H9 (cell line): ENCODE measurements at regions not wholly inside any gene's neighbourhood (a gene's known extent, or its start where the extent isn't known, plus 50 kb on each side); places are given as distances from the start of the nearest gene placed in this dataset.

Experiments
- DNase-seq: peaks from one replicate; pipeline ENCODE4 v3.0.0-alpha.2; 2017
- H2AFZ ChIP-seq: one replicate; pipeline ENCODE4 v1.6.1; 2013; ENCODE audit warnings: mild to moderate bottlenecking, low read length, control low read depth, moderate library complexity
- H2AK5ac ChIP-seq: 2 replicates; pipeline ENCODE4 v1.6.1; 2013; ENCODE audit warnings: low read length, control low read depth, mixed read lengths; ENCODE audit not compliant: insufficient read length
- H2BK120ac ChIP-seq: one replicate; pipeline ENCODE4 v1.6.1; 2013; ENCODE audit warnings: low read depth, mild to moderate bottlenecking, low read length, control low read depth, inconsistent platforms; ENCODE audit not compliant: poor library complexity, severe bottlenecking
- H2BK12ac ChIP-seq: 2 replicates; pipeline ENCODE4 v1.6.1; 2013; ENCODE audit warnings: low read length, control low read depth, mixed read lengths, low read depth; ENCODE audit not compliant: insufficient read length
- H2BK15ac ChIP-seq: 2 replicates; pipeline ENCODE4 v1.6.1; 2013; ENCODE audit warnings: low read depth, low read length, control low read depth
- H2BK20ac ChIP-seq: one replicate; pipeline ENCODE4 v1.6.1; 2013; ENCODE audit warnings: low read depth, mild to moderate bottlenecking, low read length, control low read depth, inconsistent platforms; ENCODE audit not compliant: poor library complexity, severe bottlenecking
- H2BK5ac ChIP-seq: 2 replicates; pipeline ENCODE4 v1.6.1; 2013; ENCODE audit warnings: low read length, control low read depth, mixed read lengths; ENCODE audit not compliant: insufficient read length
- H3K14ac ChIP-seq: 2 replicates; pipeline ENCODE4 v1.6.1; 2013; ENCODE audit warnings: low read length, control low read depth; ENCODE audit not compliant: insufficient read depth
- H3K18ac ChIP-seq: 2 replicates; pipeline ENCODE4 v1.6.1; 2013; ENCODE audit warnings: low read depth, mild to moderate bottlenecking, mixed read lengths, low read length, control low read depth; ENCODE audit not compliant: insufficient read length
- H3K23ac ChIP-seq: 2 replicates; pipeline ENCODE4 v1.6.1; 2013; ENCODE audit warnings: low read length, control low read depth, mixed read lengths, low read depth; ENCODE audit not compliant: insufficient read length
- H3K23me2 ChIP-seq: 2 replicates; pipeline ENCODE4 v1.6.1; 2013; ENCODE audit warnings: low read depth, mild to moderate bottlenecking, mixed read lengths, low read length, control low read depth; ENCODE audit not compliant: insufficient read length, poor library complexity, severe bottlenecking
- H3K27ac ChIP-seq: 2 replicates; pipeline ENCODE4 v1.5.1; 2013; ENCODE audit warnings: low read length, control low read depth, mixed read lengths, low read depth; ENCODE audit not compliant: insufficient read length
- H3K27me3 ChIP-seq: 2 replicates; pipeline ENCODE4 v1.6.1; 2013; ENCODE audit warnings: low read length, control low read depth, inconsistent platforms; ENCODE audit not compliant: insufficient read depth
- H3K4ac ChIP-seq: 2 replicates; pipeline ENCODE4 v1.6.1; 2013; ENCODE audit warnings: low read depth, mild to moderate bottlenecking, control low read depth, inconsistent platforms, low read length, moderate library complexity
- H3K4me1 ChIP-seq: 2 replicates; pipeline ENCODE4 v1.6.1; 2013; ENCODE audit warnings: low read length, control low read depth, inconsistent platforms; ENCODE audit not compliant: insufficient read depth
- H3K4me2 ChIP-seq: 2 replicates; pipeline ENCODE4 v1.6.1; 2013; ENCODE audit warnings: low read length, control low read depth, mixed read lengths; ENCODE audit not compliant: insufficient read length, insufficient read depth
- H3K56ac ChIP-seq: 2 replicates; pipeline ENCODE4 v1.6.1; 2013; ENCODE audit warnings: low read depth, mild to moderate bottlenecking, mixed read lengths, low read length, control low read depth; ENCODE audit not compliant: insufficient read length
- H3K79me1 ChIP-seq: 2 replicates; pipeline ENCODE4 v1.6.1; 2013; ENCODE audit warnings: low read depth, mild to moderate bottlenecking, moderate library complexity, low read length, control low read depth, inconsistent platforms; ENCODE audit not compliant: insufficient read depth, poor library complexity, severe bottlenecking
- H3K79me2 ChIP-seq: 2 replicates; pipeline ENCODE4 v1.6.1; 2013; ENCODE audit warnings: low read length, control low read depth, inconsistent platforms; ENCODE audit not compliant: insufficient read depth
- H3K9ac ChIP-seq: 2 replicates; pipeline ENCODE4 v1.6.1; 2013; ENCODE audit warnings: low read length, control low read depth, mixed read lengths; ENCODE audit not compliant: insufficient read length; ENCODE audit errors: extremely low read depth
- H3K9me3 ChIP-seq: one replicate; pipeline ENCODE4 v1.6.1; 2013; ENCODE audit warnings: low read depth, low read length, inconsistent platforms; ENCODE audit not compliant: control insufficient read depth
- H3T11ph ChIP-seq: one replicate; pipeline ENCODE4 v1.6.1; 2013; ENCODE audit warnings: mild to moderate bottlenecking, low read length, control low read depth, inconsistent platforms
- H4K20me1 ChIP-seq: one replicate; pipeline ENCODE4 v1.6.1; 2013; ENCODE audit not compliant: control insufficient read depth, insufficient read length, insufficient read depth
- H4K5ac ChIP-seq: 2 replicates; pipeline ENCODE4 v1.6.1; 2013; ENCODE audit warnings: low read depth, mild to moderate bottlenecking, mixed read lengths, low read length, control low read depth; ENCODE audit not compliant: insufficient read length
- H4K8ac ChIP-seq: replicated peaks from 2 replicates; pipeline ENCODE4 v1.6.1; 2013; ENCODE audit warnings: low read length, control low read depth, mixed read lengths, low read depth; ENCODE audit not compliant: insufficient read length
- H4K91ac ChIP-seq: 2 replicates; pipeline ENCODE4 v1.6.1; 2013; ENCODE audit warnings: low read depth, mild to moderate bottlenecking, moderate library complexity, mixed read lengths, low read length, control low read depth; ENCODE audit not compliant: insufficient read length
- H3K27ac Mint-ChIP-seq, 3 experiments: 2 replicates in 2 of 3; 3 replicates in 1 of 3; pipeline ENCODE4 v1.8.0; 2020 to 2021; ENCODE audit warnings: mixed read lengths in 3 of 3, mild to moderate bottlenecking in 1 of 3, moderate library complexity in 1 of 3
- H3K27me3 Mint-ChIP-seq: 2 replicates; pipeline ENCODE4 v1.8.0; 2021; ENCODE audit warnings: low read depth, mild to moderate bottlenecking, moderate library complexity, mixed read lengths
- H3K36me3 Mint-ChIP-seq, 3 experiments: 2 replicates in 2 of 3; 3 replicates in 1 of 3; pipeline ENCODE4 v1.8.0; 2020 to 2021; ENCODE audit warnings: low read depth in 3 of 3, mixed read lengths in 3 of 3; ENCODE audit not compliant: insufficient read depth in 1 of 3
- H3K4me1 Mint-ChIP-seq, 2 experiments: 2 replicates each; pipeline ENCODE4 v1.8.0; 2020; ENCODE audit warnings: mixed read lengths in 2 of 2
- H3K4me3 Mint-ChIP-seq, 2 experiments: 2 replicates in 1 of 2; 3 replicates in 1 of 2; pipeline ENCODE4 v1.8.0; 2020 to 2021; ENCODE audit warnings: mild to moderate bottlenecking in 2 of 2, mixed read lengths in 2 of 2, moderate library complexity in 1 of 2
- H3K9me3 Mint-ChIP-seq, 2 experiments: 2 replicates in 1 of 2; 3 replicates in 1 of 2; pipeline ENCODE4 v1.8.0; 2020; ENCODE audit warnings: mild to moderate bottlenecking in 2 of 2, mixed read lengths in 2 of 2, moderate library complexity in 1 of 2
- CTCF ChIP-seq: fragments of 200-600 bp; sonication (generic); conservative IDR thresholded peaks from 3 replicates; pipeline ENCODE4 v1.8.0; 2021; ENCODE audit warnings: antibody characterized with exemption, mild to moderate bottlenecking
- WGBS: extraction: QIAGEN DNeasy Blood & Tissue Kit; methylation state at CpG from one replicate; pipeline ENCODE4 v1.1.7; 2013; ENCODE audit warnings: missing lambda C conversion rate, low lambda C conversion rate, mixed read lengths; ENCODE audit not compliant: insufficient read length; ENCODE audit errors: extremely low coverage; 5-methylcytosine and 5-hydroxymethylcytosine counted together

- peaks cover 14% of the 10 kb centered on the region in 2 experiments; a peak in 4 of 5 replicates for H3K9me3 Mint-ChIP-seq
- DNase-seq, result no peak
Measured at GRCh38 chr5:3466392-3466791, 129.2 kb upstream of the IRX1 start.

More at GRCh38 chr5:3466392-3466791, 129.2 kb upstream of the IRX1 start:
- Histone ChIP-seq H3K9me3 (no peaks in the 10 kb centered on the region), H3K56ac (no peak overlapping the region), H3T11ph (no peak overlapping the region), H2BK20ac (no peak overlapping the region), H2BK5ac (no peak overlapping the region), H3K23ac (no peak overlapping the region), H3K14ac (no peak overlapping the region), H3K23me2 (no peaks in the 10 kb centered on the region), H2BK15ac (no peak overlapping the region), H3K4me2 (no peak overlapping the region), H3K9ac (no peak overlapping the region), H3K4ac (no peak overlapping the region), H3K27me3 (no peaks in the 10 kb centered on the region; the same call in 1 of the 2 replicates), H4K91ac (no peak overlapping the region), H2BK12ac (no peak overlapping the region), H2BK120ac (no peak overlapping the region), H4K5ac (no peak overlapping the region), H2AK5ac (no peak overlapping the region), H2AFZ (no peak overlapping the region), H3K27ac (no peak overlapping the region), H3K79me1 (no peaks in the 10 kb centered on the region), H3K18ac (no peak overlapping the region), H3K79me2 (no peaks in the 10 kb centered on the region), H3K4me1 (no peaks in the 10 kb centered on the region), H4K20me1 (no peaks in the 10 kb centered on the region), H4K8ac (no peak overlapping the region)
- no peak overlapping the region for H3K27ac Mint-ChIP-seq
- WGBS, result no CpG with 5 or more reads among the region's 1 CpG
- H3K4me3 Mint-ChIP-seq, result no peak overlapping the region
- no peak for TF ChIP-seq CTCF
- H3K27me3 Mint-ChIP-seq, result peaks cover under 1% of the 10 kb centered on the region; the same call in 1 of the 2 replicates
- peaks cover 0 to 6% (median 4%) of the 10 kb centered on the region in 3 experiments; a peak in 4 of 7 replicates for H3K36me3 Mint-ChIP-seq
- H3K4me1 Mint-ChIP-seq, result no peaks in the 10 kb centered on the region
